HEK293T (cell line): ENCODE measurements at regions not wholly inside any gene's neighbourhood (a gene's known extent, or its start where the extent isn't known, plus 50 kb on each side); places are given as distances from the start of the nearest gene placed in this dataset.

Source experiments
- CTBP1 ChIP-seq: fragments of 450-650 bp; IDR thresholded peaks from 2 replicates; pipeline ENCODE4 v1.6.1; 2016; ENCODE audit warnings: borderline replicate concordance
- FOXK2 ChIP-seq: fragments of 450-650 bp; IDR thresholded peaks from 2 replicates; pipeline ENCODE4 v1.6.1; 2016; ENCODE audit warnings: mild to moderate bottlenecking
- FOXM1 ChIP-seq: fragments of 450-650 bp; IDR thresholded peaks from 2 replicates; pipeline ENCODE4 v1.6.1; 2017; ENCODE audit warnings: mild to moderate bottlenecking, borderline replicate concordance
- HDGF ChIP-seq: fragments of 450-650 bp; IDR thresholded peaks from 2 replicates; pipeline ENCODE4 v1.6.1; 2017; ENCODE audit warnings: antibody characterized with exemption, borderline replicate concordance
- SP1 ChIP-seq: fragments of 450-650 bp; IDR thresholded peaks from 2 replicates; pipeline ENCODE4 v1.6.1; 2017
- SUZ12 ChIP-seq: fragments of 450-650 bp; IDR thresholded peaks from 2 replicates; pipeline ENCODE4 v1.6.1; 2016; ENCODE audit warnings: mild to moderate bottlenecking
- TARDBP ChIP-seq: fragments of 450-650 bp; IDR thresholded peaks from 2 replicates; pipeline ENCODE4 v1.6.1; 2016
- TF ChIP-seq, protein P1 (sequence below): fragments of 450-650 bp; IDR thresholded peaks from 2 replicates; pipeline ENCODE4 v1.6.1; 2016

DNA sequence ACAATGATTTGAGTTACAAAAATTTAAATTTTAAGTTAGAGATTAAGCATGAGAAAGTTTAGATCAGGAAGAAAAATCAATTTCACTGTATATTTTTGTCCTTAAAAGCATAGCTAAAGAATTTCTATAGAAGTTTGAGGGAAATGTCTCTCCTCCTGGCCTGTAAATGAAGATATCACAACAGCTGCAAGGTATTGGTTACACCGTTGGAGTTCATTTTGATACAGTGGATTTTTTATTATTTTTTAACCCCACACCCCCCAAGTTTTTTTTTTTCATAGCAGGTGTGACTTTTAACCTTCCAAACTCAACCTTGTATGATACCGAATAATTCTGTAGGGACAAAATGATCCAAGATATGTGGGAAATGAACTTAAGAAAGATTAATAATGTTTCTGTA lies 156.3 kb downstream of the DISP1 start:
- TF ChIP-seq, protein P1, sequence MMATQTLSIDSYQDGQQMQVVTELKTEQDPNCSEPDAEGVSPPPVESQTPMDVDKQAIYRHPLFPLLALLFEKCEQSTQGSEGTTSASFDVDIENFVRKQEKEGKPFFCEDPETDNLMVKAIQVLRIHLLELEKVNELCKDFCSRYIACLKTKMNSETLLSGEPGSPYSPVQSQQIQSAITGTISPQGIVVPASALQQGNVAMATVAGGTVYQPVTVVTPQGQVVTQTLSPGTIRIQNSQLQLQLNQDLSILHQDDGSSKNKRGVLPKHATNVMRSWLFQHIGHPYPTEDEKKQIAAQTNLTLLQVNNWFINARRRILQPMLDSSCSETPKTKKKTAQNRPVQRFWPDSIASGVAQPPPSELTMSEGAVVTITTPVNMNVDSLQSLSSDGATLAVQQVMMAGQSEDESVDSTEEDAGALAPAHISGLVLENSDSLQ, result no peak
- no peak for TF ChIP-seq SUZ12
- no peak for TF ChIP-seq HDGF
- TF ChIP-seq SP1, result no peak
- TF ChIP-seq FOXM1, result no peak
- TF ChIP-seq FOXK2, result no peak
- TF ChIP-seq CTBP1, result no peak
- no peak for TF ChIP-seq TARDBP
